Hindlimb muscle (tissue), 1 donor: ENCODE measurements at regions not wholly inside any gene's neighbourhood (a gene's known extent, or its start where the extent isn't known, plus 50 kb on each side); places are given as distances from the start of the nearest gene placed in this dataset.

Experiments
- DNase-seq: peaks from one replicate; pipeline ENCODE4 v3.0.0-alpha.2; 2013

DNA sequence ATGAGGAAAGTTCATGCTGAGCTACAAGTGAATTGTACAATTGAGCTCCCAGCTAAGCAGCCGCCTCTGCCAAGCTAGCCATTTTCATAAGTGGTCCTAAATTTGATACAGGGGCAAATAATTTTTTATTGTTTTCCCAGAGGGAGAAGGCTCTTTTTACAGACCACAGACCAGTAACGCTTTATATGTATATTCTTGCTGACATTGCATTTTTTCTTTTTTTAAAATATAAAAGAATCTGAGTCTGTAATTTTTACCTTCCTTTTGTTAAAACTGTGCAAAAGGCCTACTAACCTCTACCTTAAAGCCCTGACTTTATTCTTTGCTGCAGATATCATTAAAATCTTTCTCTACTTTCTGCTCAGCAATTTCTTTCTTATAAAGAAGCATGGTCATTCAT, 501.2 kb upstream of the INTU start:
- no peak for DNase-seq

DNA sequence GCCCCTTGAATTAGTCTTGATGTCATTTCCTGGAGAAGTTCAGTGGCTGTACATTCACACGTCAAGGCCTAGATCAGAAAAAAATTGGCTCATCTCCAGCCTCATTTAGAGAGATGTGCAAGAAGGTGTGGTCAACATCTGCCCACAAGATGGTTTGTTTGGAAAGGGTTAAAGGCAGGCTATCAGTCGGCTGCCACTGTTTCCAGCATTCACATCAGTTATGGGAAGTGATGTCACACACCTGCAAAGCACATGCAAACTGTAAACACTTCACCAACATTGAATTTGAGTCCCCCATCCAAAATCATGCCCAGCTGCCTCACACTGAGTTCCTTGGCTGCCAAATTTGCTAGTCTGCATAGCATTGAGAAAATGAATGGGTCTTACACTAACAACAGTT, 498.3 kb upstream of the INTU start:
- DNase-seq: no peak

DNA sequence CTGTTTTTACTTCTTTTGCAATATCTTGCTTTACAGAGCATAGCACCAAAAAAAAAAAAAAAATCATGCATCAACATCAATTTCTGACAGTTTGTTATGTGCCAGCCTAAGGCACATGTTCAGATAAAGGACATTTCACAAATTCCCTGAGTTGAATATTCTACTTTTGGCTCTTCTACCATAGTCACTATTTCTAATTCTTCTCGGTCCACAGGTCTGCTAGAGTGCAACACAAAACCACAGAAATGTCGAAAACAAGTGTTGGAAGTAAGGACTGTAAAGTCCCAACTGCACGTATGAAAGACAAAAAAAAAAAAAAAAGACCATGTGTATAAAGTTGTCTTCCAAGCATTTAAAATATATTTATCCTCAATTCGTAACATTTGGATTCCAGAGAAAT, 494.2 kb upstream of the INTU start:
- no peak for DNase-seq

DNA sequence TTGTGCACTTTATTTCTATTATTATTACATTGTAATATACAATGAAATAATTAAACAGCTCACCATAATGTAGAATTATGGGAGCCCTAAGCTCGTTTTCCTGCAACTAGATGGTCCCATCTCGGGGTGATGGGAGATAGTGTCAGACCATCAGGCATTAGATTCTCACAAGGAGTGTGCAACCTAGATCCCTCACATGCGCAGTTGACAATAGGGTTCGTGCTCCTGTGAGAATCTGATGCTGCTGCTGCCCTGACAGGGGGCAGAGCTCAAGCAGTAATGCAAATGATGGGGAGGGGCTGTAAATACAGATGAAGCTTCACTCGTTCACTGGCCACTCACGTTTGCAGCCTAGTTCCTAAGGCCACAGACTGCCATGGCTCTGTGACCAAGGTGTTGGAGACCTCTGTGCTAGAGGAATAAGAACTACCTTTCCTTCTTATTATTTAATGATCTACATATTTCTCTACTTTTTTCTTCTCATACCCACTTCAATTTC, 492.9 kb upstream of the INTU start:
- no peak for DNase-seq

DNA sequence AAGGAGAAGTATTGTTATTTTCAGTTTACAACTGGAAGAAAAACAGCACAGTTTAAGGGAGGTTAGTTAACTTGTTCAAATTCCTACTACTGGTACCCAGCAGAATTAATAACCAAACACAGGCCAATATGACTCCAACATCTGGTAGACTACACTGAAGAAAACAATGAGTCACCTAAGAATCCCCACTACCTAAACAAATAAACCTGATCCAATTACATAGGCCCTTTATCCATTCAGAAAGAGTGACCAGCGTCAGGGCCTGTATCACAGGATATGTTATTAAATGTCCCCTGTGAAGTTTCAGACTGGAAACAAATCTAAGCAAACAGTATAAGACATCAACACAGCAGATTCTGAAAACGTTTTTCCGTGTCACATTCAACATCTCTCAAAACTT, 492.5 kb upstream of the INTU start:
- no peak for DNase-seq

DNA sequence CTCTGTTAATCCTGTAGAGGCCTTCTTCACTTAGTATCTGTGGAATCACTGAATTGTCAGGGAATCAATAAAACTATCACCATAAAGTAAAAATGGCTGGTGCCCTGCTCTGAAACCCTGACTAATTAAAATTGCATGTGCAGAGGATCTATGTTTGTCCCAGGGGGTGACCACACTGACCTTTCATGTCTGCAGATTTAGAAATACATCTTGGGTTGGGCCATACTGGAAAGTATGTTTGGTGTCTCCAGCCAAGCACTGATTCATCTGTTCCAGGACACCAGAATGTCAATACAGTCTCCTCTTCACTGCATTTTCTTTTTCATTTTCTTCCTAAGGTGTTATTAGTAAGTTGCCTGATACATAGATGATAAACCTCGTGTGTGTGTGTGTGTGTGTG, 490.9 kb upstream of the INTU start:
- DNase-seq: no peak

DNA sequence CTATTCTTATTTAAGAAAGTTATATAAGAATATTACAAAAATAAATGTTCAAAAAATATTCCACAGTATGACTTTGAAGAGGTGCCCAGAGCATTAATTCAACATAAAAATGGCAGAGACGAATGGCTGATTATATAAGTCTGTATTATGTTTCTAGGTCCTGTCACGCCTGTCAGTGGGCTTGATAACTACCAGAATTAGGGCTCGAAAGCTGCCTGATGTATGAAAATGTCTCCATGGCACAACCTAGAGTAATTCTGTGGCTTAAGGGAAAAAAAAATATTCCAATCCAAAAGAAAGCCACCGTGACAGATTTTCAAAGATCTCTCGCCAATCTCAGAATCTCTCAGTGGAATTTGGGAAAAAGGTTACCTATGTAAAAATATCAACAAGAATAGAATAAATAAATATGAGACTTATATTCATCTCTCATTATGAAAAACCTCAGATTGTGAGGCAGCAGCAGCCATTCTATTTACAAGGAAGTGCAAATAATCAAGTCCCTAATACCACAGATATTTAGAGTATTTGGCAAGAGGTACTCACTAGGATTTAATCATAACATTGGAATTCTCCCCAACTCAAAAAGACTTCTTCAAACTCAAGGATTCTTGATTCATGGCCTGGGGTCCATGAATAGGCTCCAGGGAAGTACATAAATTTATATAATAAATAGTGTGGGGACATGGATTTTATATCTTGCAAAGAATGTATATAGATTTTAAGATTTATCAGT, 489.1 kb upstream of the INTU start:
- DNase-seq: no peak

DNA sequence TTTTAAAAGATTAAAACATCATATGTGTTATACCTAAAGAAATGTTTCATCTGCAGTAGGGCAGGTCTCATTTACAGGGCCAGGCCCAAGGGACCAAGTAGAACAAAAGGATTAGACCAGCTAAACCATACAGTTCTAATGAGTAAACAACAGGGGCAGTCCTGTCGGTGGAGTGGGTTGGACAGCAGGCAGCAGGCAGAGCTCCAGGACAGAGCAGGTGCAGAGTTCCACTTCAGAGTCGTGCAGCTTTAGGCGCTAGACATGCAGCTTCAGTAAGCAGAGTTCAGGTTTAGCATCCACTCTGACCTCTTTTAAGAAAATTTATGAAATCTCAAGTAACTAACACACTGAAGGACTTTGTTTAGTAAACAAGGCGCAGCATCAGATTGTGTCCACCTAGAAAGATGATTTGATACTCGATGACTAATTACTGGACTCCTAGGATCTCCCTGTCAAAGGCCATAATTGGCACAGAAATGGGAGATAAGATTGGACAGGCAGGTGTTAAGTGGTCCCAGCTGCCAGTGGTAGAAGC, 487.7 kb upstream of the INTU start:
- DNase-seq: no peak

DNA sequence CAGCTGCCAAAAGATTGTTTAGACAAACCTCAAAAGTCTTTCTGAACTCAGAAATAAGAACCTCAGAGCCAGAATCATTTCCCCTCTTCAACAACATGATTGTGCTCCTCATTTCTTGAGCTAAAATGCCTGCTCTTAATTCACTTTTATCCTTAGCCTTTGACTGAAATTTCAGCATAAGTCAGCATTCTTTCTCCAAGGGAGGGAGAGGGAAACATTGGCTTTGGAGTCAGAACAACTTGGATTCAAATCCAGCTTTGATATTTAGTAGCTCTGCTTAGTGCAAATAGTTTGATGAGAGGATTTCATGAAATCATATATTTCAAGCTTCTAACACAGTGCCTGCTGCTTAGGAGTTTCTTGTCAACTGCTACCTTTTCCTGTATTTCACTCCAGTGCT, 484.6 kb upstream of the INTU start:
- DNase-seq: no peak

DNA sequence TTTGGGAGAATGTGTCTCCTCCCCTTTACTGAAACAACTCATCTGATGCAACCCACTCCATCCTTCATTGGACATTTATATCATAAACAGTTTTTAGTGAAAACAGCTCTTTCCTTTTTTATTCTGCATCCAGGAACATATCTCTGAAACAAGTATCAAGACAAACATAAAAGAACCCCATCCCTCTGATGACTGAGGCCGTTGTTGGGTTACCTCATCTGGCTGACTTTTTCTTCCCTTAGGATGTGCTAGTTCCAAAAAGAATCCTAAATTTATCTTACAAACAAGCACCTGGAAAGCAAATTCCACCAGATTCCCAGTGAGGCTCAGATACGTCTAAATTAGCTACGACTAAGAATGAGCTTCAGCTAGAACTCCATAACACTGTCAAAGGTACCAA, 483.7 kb upstream of the INTU start:
- DNase-seq: no peak

DNA sequence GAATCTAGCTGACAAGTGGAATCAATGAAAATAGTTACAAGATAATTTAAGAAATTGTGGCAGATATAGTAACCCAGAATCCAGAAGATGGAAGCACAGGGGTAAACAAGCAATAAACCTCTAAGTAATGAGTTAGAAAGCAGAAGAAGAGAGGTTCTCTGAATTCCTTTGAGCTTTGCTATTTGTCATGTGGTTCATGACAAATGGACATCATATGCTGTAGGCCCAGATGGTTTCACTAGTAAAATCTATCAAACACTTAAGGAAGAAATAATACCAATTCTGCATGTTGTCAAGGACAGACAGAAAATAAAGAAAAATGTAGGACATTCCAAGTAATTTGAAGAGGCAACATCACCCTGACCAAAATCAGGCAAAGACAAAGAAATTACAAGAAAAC, 480.8 kb upstream of the INTU start:
- DNase-seq: no peak

DNA sequence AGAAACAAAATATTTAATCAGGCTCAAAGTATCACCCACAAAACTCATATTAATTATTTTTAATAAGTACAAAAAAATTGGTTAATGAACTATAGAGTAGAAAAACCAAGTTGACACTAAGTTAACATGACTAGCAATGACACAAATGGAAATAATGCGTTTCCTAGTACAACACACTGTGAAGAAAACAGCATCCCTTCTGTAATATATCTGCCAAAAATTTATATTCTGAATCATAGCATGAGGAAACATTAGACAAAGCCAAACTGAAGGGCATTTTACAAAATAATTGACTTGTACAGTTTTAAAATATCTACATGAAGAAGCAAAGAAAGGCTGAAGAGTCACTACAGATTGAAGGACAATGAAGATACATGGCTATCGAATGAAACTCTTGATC, 477.6 kb upstream of the INTU start:
- no peak for DNase-seq

DNA sequence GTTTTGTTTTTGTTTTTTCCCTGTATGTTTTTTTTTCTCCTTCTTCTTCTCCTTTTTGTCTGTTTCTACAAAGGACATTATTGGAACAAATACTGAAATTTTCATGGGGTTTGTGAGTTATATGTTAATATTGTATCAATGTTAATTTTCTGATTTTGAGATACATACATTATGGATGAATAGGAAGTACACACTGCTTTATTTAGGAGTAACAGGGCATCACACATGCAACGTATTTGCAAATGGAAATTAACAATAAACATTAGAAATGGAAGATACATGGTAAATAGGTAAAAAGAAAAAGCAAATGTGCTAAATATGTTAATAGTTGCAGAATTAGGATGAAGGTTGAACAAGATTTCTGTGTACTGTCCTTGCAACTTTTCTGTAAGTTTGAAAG, 477.2 kb upstream of the INTU start:
- DNase-seq: no peak

DNA sequence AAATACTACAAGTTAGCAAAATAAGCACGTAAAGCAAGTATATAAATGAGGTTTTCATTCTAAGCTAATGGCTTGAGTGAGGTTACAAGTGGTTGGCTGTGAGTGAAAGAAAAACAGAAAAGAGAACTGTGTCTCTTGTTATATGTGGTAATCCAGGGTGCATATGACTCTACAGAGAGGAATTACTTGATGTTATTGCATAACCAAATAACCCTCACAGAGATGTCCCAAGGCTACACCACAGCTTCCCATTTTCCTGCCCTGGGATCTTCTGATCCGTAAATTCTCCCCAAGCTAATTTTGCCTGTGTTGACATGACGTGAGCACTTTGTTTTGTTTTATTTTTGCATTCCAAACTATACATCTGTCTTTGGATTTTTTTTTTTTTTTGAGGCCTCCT, 470.0 kb upstream of the INTU start:
- DNase-seq: no peak

DNA sequence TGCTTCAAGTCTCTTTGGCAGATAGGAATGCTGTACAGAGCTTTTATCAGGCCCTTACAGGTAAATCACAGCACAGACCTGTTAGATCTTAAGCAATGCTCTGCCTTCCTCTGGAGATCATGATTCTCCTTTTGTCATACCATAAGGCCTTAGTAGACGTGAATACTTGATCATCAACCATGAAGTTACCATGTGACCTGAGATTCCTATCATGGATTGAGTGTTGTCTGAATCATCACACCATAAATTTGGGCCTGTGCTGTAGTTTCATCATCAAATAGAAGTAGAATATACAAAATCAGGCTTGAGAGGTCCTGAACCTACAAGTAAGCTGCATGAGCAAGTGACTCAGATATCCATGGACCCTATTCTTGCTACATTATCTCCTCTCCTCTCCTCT, 466.8 kb upstream of the INTU start:
- no peak for DNase-seq

DNA sequence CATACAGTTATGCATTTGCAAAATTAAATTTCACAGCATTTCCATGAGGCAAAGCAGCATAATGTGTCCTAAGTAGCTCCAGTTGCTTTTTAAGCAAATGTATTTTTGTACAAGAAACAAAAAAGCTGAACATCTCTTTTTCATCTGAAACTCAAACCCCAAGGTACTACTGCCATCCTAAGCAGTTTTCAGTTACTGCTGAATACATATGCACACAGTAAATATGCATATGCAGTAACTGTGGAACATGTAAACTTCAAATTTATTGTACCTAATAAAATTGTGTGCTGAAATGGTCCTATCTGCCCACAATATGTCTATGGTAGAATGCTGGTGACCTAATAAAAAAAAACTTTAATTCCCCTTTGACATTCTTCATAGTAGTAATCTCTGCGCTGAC, 458.6 kb upstream of the INTU start:
- no peak for DNase-seq

DNA sequence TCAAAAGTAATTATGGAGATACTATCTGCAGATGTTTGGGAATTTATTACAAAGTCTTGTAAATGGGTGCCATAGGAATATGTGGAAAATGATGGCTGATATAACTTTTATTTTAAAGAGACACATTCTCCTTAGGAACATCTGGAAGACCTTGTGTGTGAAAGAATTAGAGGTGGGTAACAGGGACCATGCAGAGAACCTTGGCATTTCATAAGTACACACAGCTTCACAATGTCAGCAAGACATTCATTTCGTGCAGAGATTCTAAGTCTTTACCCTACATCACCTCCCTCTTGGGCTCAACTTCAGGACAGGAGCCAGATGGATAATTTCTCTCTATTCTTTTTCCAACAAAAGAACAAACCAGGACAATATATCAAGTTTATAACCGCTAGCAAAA, 458.1 kb upstream of the INTU start:
- DNase-seq: peak; percentile 24

DNA sequence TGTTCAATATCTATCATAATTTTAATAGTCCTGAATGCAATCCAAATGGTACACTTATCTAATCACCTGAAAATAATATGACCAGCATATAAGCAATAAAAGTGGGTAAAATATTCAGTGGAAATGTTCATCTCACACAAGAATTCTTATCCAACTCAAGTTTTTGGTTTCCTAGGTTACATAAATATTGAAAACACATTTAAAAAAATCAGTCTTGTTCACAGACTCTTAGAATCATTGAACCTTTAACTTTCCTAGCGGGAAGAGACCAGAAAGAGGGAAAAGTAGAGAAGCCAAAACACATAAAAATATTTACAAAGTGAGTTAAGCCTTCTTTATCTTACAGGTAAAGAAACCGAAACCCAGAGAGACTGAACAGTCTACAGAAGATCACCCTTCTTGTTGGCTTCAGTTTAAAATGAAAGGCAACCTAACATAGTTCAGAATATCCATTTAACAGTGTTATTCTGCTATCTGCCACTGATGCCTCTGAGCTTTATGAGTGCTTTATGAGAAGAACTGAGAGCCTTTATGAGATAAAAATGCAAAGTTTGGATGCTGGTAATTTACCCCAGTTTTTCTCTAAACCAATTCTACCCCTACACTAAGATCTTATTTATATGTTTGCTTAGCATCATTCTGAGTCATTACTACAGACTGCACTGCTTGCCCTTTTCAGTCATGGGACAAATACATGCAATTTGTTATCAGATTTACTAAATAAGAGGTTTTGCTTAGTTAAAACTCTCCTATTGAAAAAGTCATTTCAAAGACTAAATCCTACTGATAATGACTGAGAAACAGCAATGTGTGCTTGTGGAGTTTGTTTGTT, 453.3 kb upstream of the INTU start:
- DNase-seq: no peak

DNA sequence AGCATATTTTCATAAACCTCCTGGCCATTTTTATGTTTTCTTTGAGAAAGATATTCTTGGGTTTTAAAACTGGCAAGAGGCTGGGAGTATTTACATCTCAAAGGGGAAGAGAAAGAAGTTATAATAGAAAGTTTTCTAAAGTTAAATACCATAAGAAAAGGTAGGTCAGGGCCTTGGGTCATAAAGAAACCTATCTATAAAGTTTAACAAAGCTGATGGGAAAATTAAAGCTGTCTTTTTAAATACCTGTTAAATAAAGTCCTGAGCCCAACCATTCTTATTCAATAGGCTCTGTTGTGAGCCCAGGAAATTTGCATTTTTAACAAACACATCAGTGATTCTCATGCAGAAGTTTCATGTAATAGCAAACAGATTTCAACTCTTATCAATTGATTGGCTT, 451.8 kb upstream of the INTU start:
- no peak for DNase-seq

DNA sequence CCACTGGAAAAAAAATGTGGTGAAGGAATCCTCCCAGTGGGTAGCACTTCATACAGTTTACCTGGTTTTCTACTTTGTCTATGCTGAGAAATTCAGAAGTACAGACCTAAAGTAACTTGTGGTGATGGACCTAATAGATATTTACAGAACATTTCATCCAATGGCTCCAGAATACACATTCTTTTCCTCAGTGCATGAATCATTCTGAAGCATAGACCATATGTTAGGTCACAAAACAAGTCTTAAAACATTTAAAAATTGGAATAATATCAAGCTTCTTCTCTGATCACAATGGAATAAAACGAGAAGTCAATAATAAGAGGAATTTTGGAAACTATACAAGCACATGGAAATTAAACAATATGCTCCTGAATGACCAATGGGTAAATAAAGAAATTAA, 450.1 kb upstream of the INTU start:
- DNase-seq: no peak

DNA sequence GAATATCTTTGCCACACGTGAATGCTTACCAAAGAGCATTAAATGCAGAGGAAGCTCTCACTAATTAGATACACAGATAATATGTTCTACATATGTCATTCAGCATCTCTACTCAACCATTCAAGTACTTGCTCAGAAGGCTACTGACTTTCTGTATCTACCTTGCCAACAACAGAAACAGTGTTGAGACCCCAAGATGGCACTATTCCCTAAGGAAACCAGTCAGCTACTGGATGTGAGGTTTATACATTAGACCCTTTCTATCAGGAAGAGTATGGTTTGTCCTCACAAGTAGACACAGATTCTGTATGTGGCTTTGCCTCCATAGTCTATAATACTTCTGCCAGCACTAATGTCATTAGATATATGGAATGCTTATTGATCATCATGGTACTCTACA, 443.9 kb upstream of the INTU start:
- DNase-seq: no peak

DNA sequence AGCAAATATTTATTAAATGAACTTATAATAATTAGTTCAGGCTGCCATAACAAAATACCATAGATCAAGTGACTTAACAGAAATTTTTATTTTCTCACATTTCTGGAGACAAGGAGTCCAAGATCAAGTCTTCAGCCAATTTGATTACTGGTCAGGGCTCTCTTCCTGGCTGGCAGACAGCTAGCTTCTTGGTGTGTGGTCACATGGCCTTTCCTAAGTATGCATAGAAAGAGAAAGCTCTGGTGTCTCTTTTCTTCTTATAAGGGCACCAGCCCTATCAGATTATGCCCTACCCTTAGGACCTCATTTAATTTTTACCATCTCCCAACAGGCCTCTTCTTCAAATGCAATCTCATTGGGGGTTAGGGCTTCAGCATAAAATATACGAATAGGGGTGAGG, 438.5 kb upstream of the INTU start:
- DNase-seq: no peak

DNA sequence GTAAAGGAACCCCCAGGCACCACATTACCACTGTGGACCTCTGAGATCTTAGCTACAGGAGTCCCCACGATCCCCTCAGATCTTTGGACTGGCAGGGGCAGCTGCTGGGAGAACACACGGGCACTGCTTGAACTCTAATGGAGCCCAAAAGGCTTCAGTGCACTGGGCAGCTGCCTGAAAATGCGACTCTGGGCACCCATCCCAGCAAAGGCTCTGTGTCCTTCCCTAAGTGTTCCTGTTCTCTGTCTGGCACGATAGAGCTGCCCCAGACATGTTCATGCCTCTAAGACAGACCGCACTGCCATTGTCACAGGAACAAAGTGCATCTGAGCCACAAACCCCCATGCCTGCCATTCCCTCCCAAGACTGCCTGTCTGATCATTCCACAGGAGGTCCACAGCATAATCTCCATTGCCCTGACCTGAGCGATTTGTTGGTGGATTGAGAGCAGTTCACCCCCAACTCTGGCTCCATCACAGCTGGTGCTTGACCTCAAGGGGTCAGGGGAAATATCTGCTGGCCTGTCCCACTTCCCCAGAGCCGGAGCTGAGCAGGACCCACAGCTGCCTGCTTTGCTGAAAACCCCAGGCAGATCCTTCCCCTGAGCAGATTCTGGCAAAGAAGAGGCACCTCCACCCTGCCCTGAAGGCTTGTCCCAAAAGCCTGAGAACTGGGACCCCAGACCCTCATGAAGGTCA, 436.0 kb upstream of the INTU start:
- no peak for DNase-seq
